Liver (tissue), 8 donors: ENCODE measurements at regions not wholly inside any gene's neighbourhood (a gene's known extent, or its start where the extent isn't known, plus 50 kb on each side); places are given as distances from the start of the nearest gene placed in this dataset.

Experiments
- DNase-seq: peaks from one replicate; pipeline ENCODE4 v3.0.0-alpha.2; 2017; ENCODE audit warnings: low spot score
- H3K27ac ChIP-seq, 2 donors: one replicate each; pipeline ENCODE4 v1.7.0; 2013; ENCODE audit warnings: inconsistent platforms in 2 of 2, low read length in 2 of 2, control low read depth in 1 of 2, low read depth in 1 of 2, mild to moderate bottlenecking in 1 of 2
- H3K27me3 ChIP-seq, 4 donors: one replicate each; pipeline versions ENCODE4 v1.6.1 to v1.7.0; 2013; ENCODE audit warnings: low read length in 3 of 4, inconsistent platforms in 1 of 4, mild to moderate bottlenecking in 1 of 4, moderate library complexity in 1 of 4; ENCODE audit not compliant: control insufficient read depth in 4 of 4, insufficient read depth in 4 of 4
- H3K36me3 ChIP-seq, 4 donors: one replicate each; pipeline versions ENCODE4 v1.6.1 to v1.7.0; 2013; ENCODE audit warnings: low read length in 3 of 4, mild to moderate bottlenecking in 3 of 4, low read depth in 1 of 4, moderate library complexity in 1 of 4; ENCODE audit not compliant: control insufficient read depth in 4 of 4, insufficient read depth in 3 of 4
- H3K4me1 ChIP-seq, 4 donors: one replicate each; pipeline versions ENCODE4 v1.6.1 to v1.7.0; 2013; ENCODE audit warnings: low read length in 3 of 4, mild to moderate bottlenecking in 3 of 4, moderate library complexity in 1 of 4; ENCODE audit not compliant: control insufficient read depth in 4 of 4, insufficient read depth in 4 of 4
- H3K4me3 ChIP-seq, 3 donors: one replicate each; pipeline versions ENCODE4 v1.6.1 to v1.7.0; 2013; ENCODE audit warnings: low read length in 3 of 3, control low read depth in 1 of 3, low read depth in 1 of 3, mild to moderate bottlenecking in 1 of 3
- H3K9ac ChIP-seq, 2 donors: one replicate each; pipeline ENCODE4 v1.7.0; 2013; ENCODE audit warnings: low read length in 2 of 2, mild to moderate bottlenecking in 2 of 2, moderate library complexity in 2 of 2, control low read depth in 1 of 2, low read depth in 1 of 2
- H3K9me3 ChIP-seq, 4 donors: one replicate each; pipeline versions ENCODE4 v1.6.1 to v1.7.0; 2013; ENCODE audit warnings: low read length in 3 of 4; ENCODE audit not compliant: control insufficient read depth in 4 of 4
- ATF3 ChIP-seq: IDR thresholded peaks from 2 replicates; pipeline ENCODE4 v1.6.1; 2016; ENCODE audit warnings: antibody characterized with exemption
- EGR1 ChIP-seq, 2 donors: IDR thresholded peaks; 2 replicates each; pipeline ENCODE4 v1.6.1; 2016 to 2018; ENCODE audit warnings: antibody characterized with exemption in 2 of 2, low read depth in 2 of 2
- FOXA1 ChIP-seq: IDR thresholded peaks from 2 replicates; pipeline ENCODE4 v1.6.1; 2016; ENCODE audit warnings: antibody characterized with exemption
- GABPA ChIP-seq, 2 donors: IDR thresholded peaks in 1 of 2; conservative IDR thresholded peaks in 1 of 2; 2 replicates each; pipeline ENCODE4 v1.6.1; 2016; ENCODE audit warnings: antibody characterized with exemption in 2 of 2, mild to moderate bottlenecking in 1 of 2, moderate library complexity in 1 of 2
- HNF4A ChIP-seq, 2 donors: conservative IDR thresholded peaks; 2 replicates each; pipeline ENCODE4 v1.6.1; 2016; ENCODE audit warnings: antibody characterized with exemption in 2 of 2, mild to moderate bottlenecking in 2 of 2
- HNF4G ChIP-seq: IDR thresholded peaks from 2 replicates; pipeline ENCODE4 v1.6.1; 2016; ENCODE audit warnings: antibody characterized with exemption
- JUND ChIP-seq, 2 donors: IDR thresholded peaks; 2 replicates each; pipeline ENCODE4 v1.6.1; 2016; ENCODE audit warnings: antibody characterized with exemption in 2 of 2
- NR2F2 ChIP-seq: IDR thresholded peaks from 2 replicates; pipeline ENCODE4 v1.6.1; 2016; ENCODE audit warnings: antibody characterized with exemption
- RAD21 ChIP-seq, 2 donors: IDR thresholded peaks; 2 replicates each; pipeline ENCODE4 v1.6.1; 2016; ENCODE audit warnings: antibody characterized with exemption in 2 of 2, mild to moderate bottlenecking in 2 of 2
- RXRA ChIP-seq, 2 donors: IDR thresholded peaks; 2 replicates each; pipeline ENCODE4 v1.6.1; 2017 to 2018; ENCODE audit warnings: antibody characterized with exemption in 2 of 2, mild to moderate bottlenecking in 1 of 2
- SP1 ChIP-seq: IDR thresholded peaks from 2 replicates; pipeline ENCODE4 v1.6.1; 2018; ENCODE audit warnings: antibody characterized with exemption, mild to moderate bottlenecking
- ZBTB33 ChIP-seq: IDR thresholded peaks from 2 replicates; pipeline ENCODE4 v1.6.1; 2016; ENCODE audit warnings: antibody characterized with exemption
- WGBS: extraction: QIAGEN DNeasy Blood & Tissue Kit; methylation state at CpG from one replicate; pipeline ENCODE4 v1.1.7; 2013; 5-methylcytosine and 5-hydroxymethylcytosine counted together
- TF ChIP-seq, protein P1 (sequence below): fragments of 150-350 bp; IDR thresholded peaks from 2 replicates; pipeline ENCODE4 v1.5.1; 2017; ENCODE audit warnings: improper control_type of control experiment, low read depth, low read length; ENCODE audit not compliant: missing input control
- donor health status: healthy.
- donor health status: healthy.
- donor health status: healthy.
- donor health status: healthy.
- donor health status: healthy.

- no peak for TF ChIP-seq EGR1 (IDR thresholded peaks at IDR 0.05; ENCODE audit: low read depth in 2 of 2)
Observed at GRCh38 chr15:61780278-61780980, 279.8 kb downstream of the VPS13C start (continued).

- WGBS, result 32% methylated on average over 4 of the region's 4 CpGs
Observed at GRCh38 chr15:61777689-61778088, 282.6 kb downstream of the VPS13C start.

DNA sequence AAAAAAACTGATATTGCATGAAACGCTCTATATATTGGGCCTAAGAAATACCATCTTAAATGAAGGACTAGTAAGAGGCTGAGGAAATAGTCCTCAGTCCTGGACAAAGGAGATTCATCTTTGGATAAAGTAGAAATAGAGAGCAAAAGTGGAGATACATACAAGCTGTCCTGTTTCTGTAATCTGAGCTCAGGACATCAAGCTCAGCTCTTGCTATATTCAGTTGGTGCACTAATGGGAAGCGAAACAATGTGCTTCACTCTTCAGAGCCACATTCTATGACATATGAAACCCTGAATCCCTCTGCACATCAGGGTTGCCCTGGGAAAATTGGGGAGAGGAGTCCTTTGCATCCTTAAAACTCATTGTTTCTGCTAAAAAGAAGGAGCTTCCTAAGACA is 290.7 kb downstream of the VPS13C start:
- no peaks in the 10 kb centered on the region for H3K9me3 ChIP-seq
- H3K9ac ChIP-seq, result no peak overlapping the region
- no peaks in the 10 kb centered on the region for H3K36me3 ChIP-seq
- DNase-seq, result no peak
- no peak overlapping the region for H3K4me3 ChIP-seq
- WGBS, result 93% methylated on average over 2 of the region's 2 CpGs
- TF ChIP-seq HNF4G, result no peak
- TF ChIP-seq SP1, result no peak
- TF ChIP-seq NR2F2, result no peak
- no peak for TF ChIP-seq HNF4A (conservative IDR thresholded peaks at IDR 0.05)
- TF ChIP-seq, protein P1, sequence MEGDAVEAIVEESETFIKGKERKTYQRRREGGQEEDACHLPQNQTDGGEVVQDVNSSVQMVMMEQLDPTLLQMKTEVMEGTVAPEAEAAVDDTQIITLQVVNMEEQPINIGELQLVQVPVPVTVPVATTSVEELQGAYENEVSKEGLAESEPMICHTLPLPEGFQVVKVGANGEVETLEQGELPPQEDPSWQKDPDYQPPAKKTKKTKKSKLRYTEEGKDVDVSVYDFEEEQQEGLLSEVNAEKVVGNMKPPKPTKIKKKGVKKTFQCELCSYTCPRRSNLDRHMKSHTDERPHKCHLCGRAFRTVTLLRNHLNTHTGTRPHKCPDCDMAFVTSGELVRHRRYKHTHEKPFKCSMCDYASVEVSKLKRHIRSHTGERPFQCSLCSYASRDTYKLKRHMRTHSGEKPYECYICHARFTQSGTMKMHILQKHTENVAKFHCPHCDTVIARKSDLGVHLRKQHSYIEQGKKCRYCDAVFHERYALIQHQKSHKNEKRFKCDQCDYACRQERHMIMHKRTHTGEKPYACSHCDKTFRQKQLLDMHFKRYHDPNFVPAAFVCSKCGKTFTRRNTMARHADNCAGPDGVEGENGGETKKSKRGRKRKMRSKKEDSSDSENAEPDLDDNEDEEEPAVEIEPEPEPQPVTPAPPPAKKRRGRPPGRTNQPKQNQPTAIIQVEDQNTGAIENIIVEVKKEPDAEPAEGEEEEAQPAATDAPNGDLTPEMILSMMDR, result no peak
- no peak for TF ChIP-seq FOXA1
- TF ChIP-seq RAD21 (IDR thresholded peaks at IDR 0.05), result no peak
- no peak for TF ChIP-seq ZBTB33
- no peak for TF ChIP-seq ATF3
- no peak for TF ChIP-seq RXRA (IDR thresholded peaks at IDR 0.05)
- no peak for TF ChIP-seq JUND (IDR thresholded peaks at IDR 0.05)
- no peak for TF ChIP-seq EGR1 (IDR thresholded peaks at IDR 0.05; ENCODE audit: low read depth in 2 of 2)
- no peak overlapping the region for H3K27ac ChIP-seq
- H3K4me1 ChIP-seq, result peaks cover 0 to 2% (median 0%) of the 10 kb centered on the region in 4 donors
- no peaks in the 10 kb centered on the region for H3K27me3 ChIP-seq

More at GRCh38 chr15:61777689-61778088, 282.6 kb downstream of the VPS13C start:
- DNase-seq, result no peak
- Histone ChIP-seq H3K9ac (no peak overlapping the region), H3K4me1 (peaks cover 0 to 2% (median 0%) of the 10 kb centered on the region in 4 donors), H3K4me3 (no peak overlapping the region), H3K27me3 (peaks cover 0 to 14% (median 1%) of the 10 kb centered on the region in 4 donors), H3K36me3 (no peaks in the 10 kb centered on the region), H3K27ac (no peak overlapping the region), H3K9me3 (no peaks in the 10 kb centered on the region)
- no peak for TF ChIP-seq FOXA1
- TF ChIP-seq GABPA (IDR thresholded peaks at IDR 0.05 in 1 of 2, conservative IDR thresholded peaks at IDR 0.05 in 1 of 2), result no peak
- TF ChIP-seq, protein P1, result no peak
- no peak for TF ChIP-seq HNF4G
- no peak for TF ChIP-seq RAD21 (IDR thresholded peaks at IDR 0.05)
- no peak for TF ChIP-seq EGR1 (IDR thresholded peaks at IDR 0.05; ENCODE audit: low read depth in 2 of 2)
- no peak for TF ChIP-seq HNF4A (conservative IDR thresholded peaks at IDR 0.05)
